ENCODE measurements at regions not wholly inside any gene's neighbourhood (a gene's known extent, or its start where the extent isn't known, plus 50 kb on each side); places are given as distances from the start of the nearest gene placed in this dataset.
"Not testable (repeated sequence)": the region's sequence is repeated elsewhere in the genome, so short reads cannot be mapped to it uniquely, and the experiment has no call there.

- Histone ChIP-seq H3K4me1 (ENCODE audit: control insufficient read depth, insufficient read depth, low read length) (no peaks in the 10 kb centered on the region), H3K9ac (ENCODE audit: low read length) (no peak overlapping the region), H3K27ac (ENCODE audit: low read depth, low read length) (no peak overlapping the region), H3K9me3 (ENCODE audit: control insufficient read depth, insufficient read depth, low read depth, low read length) (peaks cover 12% of the 10 kb centered on the region), H3K27me3 (ENCODE audit: control insufficient read depth, insufficient read depth, low read length) (no peaks in the 10 kb centered on the region), H3K36me3 (ENCODE audit: control insufficient read depth, insufficient read depth, low read length) (no peaks in the 10 kb centered on the region), H3K4me3 (ENCODE audit: low read depth, low read length) (no peak overlapping the region)
These were observed 219.2 kb downstream of the FGFR2 start for GRCh38 chr10:121379013-121379412.

- H3K4me3 ChIP-seq (ENCODE audit: low read depth, low read length) = no peak overlapping the region
- no peaks in the 10 kb centered on the region for H3K4me1 ChIP-seq (ENCODE audit: control insufficient read depth, insufficient read depth, low read length)
- H3K27me3 ChIP-seq (ENCODE audit: control insufficient read depth, insufficient read depth, low read length) = no peaks in the 10 kb centered on the region
These were observed 218.0 kb downstream of the FGFR2 start for GRCh38 chr10:121380211-121380610.

GRCh38 chr10:121382029-121382520 is 216.2 kb downstream of the FGFR2 start:
- not testable (repeated sequence) for H3K4me3 ChIP-seq (ENCODE audit: low read depth, low read length); H3K27me3 ChIP-seq (ENCODE audit: control insufficient read depth, insufficient read depth, low read length); H3K27ac ChIP-seq (ENCODE audit: low read depth, low read length); H3K4me1 ChIP-seq (ENCODE audit: control insufficient read depth, insufficient read depth, low read length); H3K9ac ChIP-seq (ENCODE audit: low read length); H3K36me3 ChIP-seq (ENCODE audit: control insufficient read depth, insufficient read depth, low read length)
- peaks cover 12% of the 10 kb centered on the region for H3K9me3 ChIP-seq (ENCODE audit: control insufficient read depth, insufficient read depth, low read depth, low read length)

More at GRCh38 chr10:121380211-121380610, 218.0 kb downstream of the FGFR2 start:
- Histone ChIP-seq H3K9ac (ENCODE audit: low read length) (no peak overlapping the region), H3K36me3 (ENCODE audit: control insufficient read depth, insufficient read depth, low read length) (no peaks in the 10 kb centered on the region), H3K27ac (ENCODE audit: low read depth, low read length) (no peak overlapping the region), H3K9me3 (ENCODE audit: control insufficient read depth, insufficient read depth, low read depth, low read length) (peaks cover 12% of the 10 kb centered on the region)

- Histone ChIP-seq H3K9ac (ENCODE audit: low read length) (no peak overlapping the region), H3K4me1 (ENCODE audit: control insufficient read depth, insufficient read depth, low read length) (no peaks in the 10 kb centered on the region)
These were observed 213.1 kb downstream of the FGFR2 start for GRCh38 chr10:121385136-121385535.

GRCh38 chr10:121392657-121393056 is 205.6 kb downstream of the FGFR2 start:
- no peak overlapping the region for H3K9ac ChIP-seq (ENCODE audit: low read length)
- H3K9me3 ChIP-seq (ENCODE audit: control insufficient read depth, insufficient read depth, low read depth, low read length) = no peaks in the 10 kb centered on the region
- H3K27me3 ChIP-seq (ENCODE audit: control insufficient read depth, insufficient read depth, low read length) = no peaks in the 10 kb centered on the region
- H3K27ac ChIP-seq (ENCODE audit: low read depth, low read length) = no peak overlapping the region
- H3K4me3 ChIP-seq (ENCODE audit: low read depth, low read length) = no peak overlapping the region
- H3K4me1 ChIP-seq (ENCODE audit: control insufficient read depth, insufficient read depth, low read length) = 0 out of 2 replicates have a peak, but pooled peaks cover 5% of the 10 kb centered on the region
- no peaks in the 10 kb centered on the region for H3K36me3 ChIP-seq (ENCODE audit: control insufficient read depth, insufficient read depth, low read length)

More at GRCh38 chr10:121385136-121385535, 213.1 kb downstream of the FGFR2 start:
- H3K27ac ChIP-seq (ENCODE audit: low read depth, low read length) = no peak overlapping the region
- peaks cover 12% of the 10 kb centered on the region for H3K9me3 ChIP-seq (ENCODE audit: control insufficient read depth, insufficient read depth, low read depth, low read length)
- no peak overlapping the region for H3K4me3 ChIP-seq (ENCODE audit: low read depth, low read length)
- no peaks in the 10 kb centered on the region for H3K36me3 ChIP-seq (ENCODE audit: control insufficient read depth, insufficient read depth, low read length)
- no peaks in the 10 kb centered on the region for H3K27me3 ChIP-seq (ENCODE audit: control insufficient read depth, insufficient read depth, low read length)

GRCh38 chr10:121393522-121393921 is 204.7 kb downstream of the FGFR2 start:
- H3K27ac ChIP-seq (ENCODE audit: low read depth, low read length) = no peak overlapping the region
- H3K27me3 ChIP-seq (ENCODE audit: control insufficient read depth, insufficient read depth, low read length) = no peaks in the 10 kb centered on the region
- H3K36me3 ChIP-seq (ENCODE audit: control insufficient read depth, insufficient read depth, low read length) = no peaks in the 10 kb centered on the region
- no peaks in the 10 kb centered on the region for H3K9me3 ChIP-seq (ENCODE audit: control insufficient read depth, insufficient read depth, low read depth, low read length)
- no peak overlapping the region for H3K4me3 ChIP-seq (ENCODE audit: low read depth, low read length)
- no peak overlapping the region for H3K9ac ChIP-seq (ENCODE audit: low read length)
- 0 out of 2 replicates have a peak, but pooled peaks cover 5% of the 10 kb centered on the region for H3K4me1 ChIP-seq (ENCODE audit: control insufficient read depth, insufficient read depth, low read length)

- H3K27me3 ChIP-seq (ENCODE audit: control insufficient read depth, insufficient read depth, low read length); H3K4me1 ChIP-seq (ENCODE audit: control insufficient read depth, insufficient read depth, low read length); H3K9ac ChIP-seq (ENCODE audit: low read length); H3K4me3 ChIP-seq (ENCODE audit: low read depth, low read length); H3K9me3 ChIP-seq (ENCODE audit: control insufficient read depth, insufficient read depth, low read depth, low read length); H3K36me3 ChIP-seq (ENCODE audit: control insufficient read depth, insufficient read depth, low read length); H3K27ac ChIP-seq (ENCODE audit: low read depth, low read length): not testable (repeated sequence)
These were observed 197.7 kb downstream of the FGFR2 start for GRCh38 chr10:121400507-121400906.

- Histone ChIP-seq H3K4me3 (ENCODE audit: low read depth, low read length) (no peak overlapping the region), H3K4me1 (ENCODE audit: control insufficient read depth, insufficient read depth, low read length) (no peaks in the 10 kb centered on the region), H3K36me3 (ENCODE audit: control insufficient read depth, insufficient read depth, low read length) (no peaks in the 10 kb centered on the region), H3K27me3 (ENCODE audit: control insufficient read depth, insufficient read depth, low read length) (no peaks in the 10 kb centered on the region), H3K9me3 (ENCODE audit: control insufficient read depth, insufficient read depth, low read depth, low read length) (no peaks in the 10 kb centered on the region), H3K9ac (ENCODE audit: low read length) (no peak overlapping the region), H3K27ac (ENCODE audit: low read depth, low read length) (no peak overlapping the region)
These were observed 194.7 kb downstream of the FGFR2 start for GRCh38 chr10:121403527-121403926.

GRCh38 chr10:121404611-121405010 is 193.6 kb downstream of the FGFR2 start:
- no peak overlapping the region for H3K27ac ChIP-seq (ENCODE audit: low read depth, low read length)
- H3K9me3 ChIP-seq (ENCODE audit: control insufficient read depth, insufficient read depth, low read depth, low read length) = no peaks in the 10 kb centered on the region
- no peaks in the 10 kb centered on the region for H3K4me1 ChIP-seq (ENCODE audit: control insufficient read depth, insufficient read depth, low read length)
- H3K4me3 ChIP-seq (ENCODE audit: low read depth, low read length) = no peak overlapping the region
- H3K9ac ChIP-seq (ENCODE audit: low read length) = no peak overlapping the region
- H3K27me3 ChIP-seq (ENCODE audit: control insufficient read depth, insufficient read depth, low read length) = no peaks in the 10 kb centered on the region
- H3K36me3 ChIP-seq (ENCODE audit: control insufficient read depth, insufficient read depth, low read length) = no peaks in the 10 kb centered on the region

GRCh38 chr10:121405096-121405495 is 193.1 kb downstream of the FGFR2 start:
- Histone ChIP-seq H3K36me3 (ENCODE audit: control insufficient read depth, insufficient read depth, low read length) (no peaks in the 10 kb centered on the region), H3K4me3 (ENCODE audit: low read depth, low read length) (no peak overlapping the region), H3K27ac (ENCODE audit: low read depth, low read length) (no peak overlapping the region), H3K9ac (ENCODE audit: low read length) (no peak overlapping the region), H3K9me3 (ENCODE audit: control insufficient read depth, insufficient read depth, low read depth, low read length) (no peaks in the 10 kb centered on the region), H3K4me1 (ENCODE audit: control insufficient read depth, insufficient read depth, low read length) (no peaks in the 10 kb centered on the region), H3K27me3 (ENCODE audit: control insufficient read depth, insufficient read depth, low read length) (no peaks in the 10 kb centered on the region)

- H3K27ac ChIP-seq (ENCODE audit: low read depth, low read length) = no peak overlapping the region
- no peak overlapping the region for H3K4me3 ChIP-seq (ENCODE audit: low read depth, low read length)
- H3K9ac ChIP-seq (ENCODE audit: low read length) = no peak overlapping the region
- no peaks in the 10 kb centered on the region for H3K36me3 ChIP-seq (ENCODE audit: control insufficient read depth, insufficient read depth, low read length)
- H3K4me1 ChIP-seq (ENCODE audit: control insufficient read depth, insufficient read depth, low read length) = no peaks in the 10 kb centered on the region
- H3K27me3 ChIP-seq (ENCODE audit: control insufficient read depth, insufficient read depth, low read length) = no peaks in the 10 kb centered on the region
- H3K9me3 ChIP-seq (ENCODE audit: control insufficient read depth, insufficient read depth, low read depth, low read length) = no peaks in the 10 kb centered on the region
These were observed 192.7 kb downstream of the FGFR2 start for GRCh38 chr10:121405549-121405948.

- H3K4me3 ChIP-seq (ENCODE audit: low read depth, low read length) = no peak overlapping the region
These were observed 192.3 kb downstream of the FGFR2 start for GRCh38 chr10:121405953-121406352.

More at GRCh38 chr10:121405953-121406352, 192.3 kb downstream of the FGFR2 start:
- H3K4me1 ChIP-seq (ENCODE audit: control insufficient read depth, insufficient read depth, low read length) = no peaks in the 10 kb centered on the region
- H3K9ac ChIP-seq (ENCODE audit: low read length) = no peak overlapping the region
- no peaks in the 10 kb centered on the region for H3K9me3 ChIP-seq (ENCODE audit: control insufficient read depth, insufficient read depth, low read depth, low read length)
- H3K27me3 ChIP-seq (ENCODE audit: control insufficient read depth, insufficient read depth, low read length) = no peaks in the 10 kb centered on the region
- H3K27ac ChIP-seq (ENCODE audit: low read depth, low read length) = no peak overlapping the region
- no peaks in the 10 kb centered on the region for H3K36me3 ChIP-seq (ENCODE audit: control insufficient read depth, insufficient read depth, low read length)

Data from HUES6 (cell line).